ENCODE measurements at regions not wholly inside any gene's neighbourhood (a gene's known extent, or its start where the extent isn't known, plus 50 kb on each side); places are given as distances from the start of the nearest gene placed in this dataset.

DNA sequence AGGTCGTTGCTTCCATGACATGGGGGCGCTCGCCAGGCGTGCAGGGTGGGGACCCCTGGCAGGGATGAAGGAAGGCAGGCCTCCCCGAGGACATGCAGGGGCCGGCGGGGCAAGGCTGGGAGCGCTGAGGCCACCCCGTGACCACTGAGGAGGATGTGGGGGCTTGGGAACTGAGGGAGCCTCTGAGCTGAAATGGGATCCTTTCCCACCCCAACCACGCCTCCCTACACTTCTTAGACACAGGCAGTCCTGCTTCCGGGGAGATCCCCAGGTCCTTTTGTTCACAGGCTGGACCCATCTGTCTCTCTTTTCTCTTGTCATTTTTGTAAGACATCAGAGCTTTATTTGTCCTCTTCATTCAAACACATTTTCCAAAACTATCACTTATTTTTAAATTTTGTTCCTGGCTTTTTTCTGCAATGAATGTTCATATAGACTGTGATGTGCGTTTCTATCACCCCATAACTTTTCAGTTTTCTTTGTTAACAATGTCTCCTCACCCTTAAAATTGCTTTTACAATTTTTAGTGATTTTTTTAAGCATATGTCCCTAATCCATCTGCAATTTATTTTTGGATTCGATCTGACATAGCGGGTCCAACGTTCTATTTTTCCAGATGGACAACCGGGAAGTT is 156.7 kb upstream of the BACE2 start:
- TF ChIP-seq CTCF (IDR thresholded peaks at IDR 0.05; ENCODE audit: control extremely low read depth in 1 of 3, insufficient read depth in 1 of 3, low read depth in 1 of 3, low read length in 3 of 3) (no peak), BRCA1 (IDR thresholded peaks at IDR 0.05; ENCODE audit: low read depth, low read length) (no peak), TCF12 (IDR thresholded peaks at IDR 0.05; ENCODE audit: low read depth, low read length) (no peak), TAF1 (IDR thresholded peaks at IDR 0.05; ENCODE audit: low read depth, low read length) (no peak), SIN3A (conservative IDR thresholded peaks at IDR 0.05 in 1 of 2, IDR thresholded peaks at IDR 0.05 in 1 of 2; ENCODE audit: low read depth in 1 of 2, low read length in 2 of 2) (no peak), EZH2 (IDR thresholded peaks at IDR 0.05; ENCODE audit: low read depth, low read length, severe bottlenecking) (no peak), YY1 (IDR thresholded peaks at IDR 0.05; ENCODE audit: low read depth, low read length) (no peak)

Measured in H1 (cell line).